B cell (primary cell): ENCODE measurements at regions not wholly inside any gene's neighbourhood (a gene's known extent, or its start where the extent isn't known, plus 50 kb on each side); places are given as distances from the start of the nearest gene placed in this dataset.

Source experiments
- ATAC-seq: fragments of 200-7000 bp; cut with Tn5 transposase; one replicate; pipeline ENCODE4 v1.10.0; 2021; ENCODE audit warnings: low read depth, mild to moderate bottlenecking, moderate number of reproducible peaks, moderate library complexity
- CTCF ChIA-PET: fragments of 350-600 bp; sonication (Branson Sonifier 250); formaldehyde crosslinking; loops from one replicate; lab custom pipeline; 2021; ENCODE audit warnings: antibody characterized with exemption, inconsistent platforms; lab: Charles Lee
- POLR2A ChIA-PET: fragments of 350-600 bp; sonication (Branson Sonifier 250); formaldehyde crosslinking; loops from one replicate; lab custom pipeline; 2021; ENCODE audit warnings: antibody characterized with exemption; lab: Charles Lee
- DNase-seq: peaks from one replicate; pipeline ENCODE4 v3.0.0; 2013
- H2AFZ ChIP-seq: 2 replicates; pipeline ENCODE4 v1.6.1; 2012; ENCODE audit warnings: mild to moderate bottlenecking, low read depth, low read length; ENCODE audit not compliant: insufficient read depth, poor library complexity, severe bottlenecking
- H3K27ac ChIP-seq, 2 donors: 1 replicate in 1 of 2; 2 replicates in 1 of 2; pipeline ENCODE4 v1.5.1; 2012 to 2013; ENCODE audit warnings: low read length in 2 of 2, mild to moderate bottlenecking in 2 of 2, moderate library complexity in 1 of 2
- H3K27me3 ChIP-seq, 4 experiments: fragments of 200-600 bp in 1 of 4; sonication (generic) in 1 of 4; replicated peaks in 1 of 4; 1 replicate in 2 of 4; 2 replicates in 2 of 4; pipeline versions ENCODE4 v1.6.1 to v1.7.0; 2013 to 2016; ENCODE audit warnings: low read length in 3 of 4, mild to moderate bottlenecking in 2 of 4, mixed read lengths in 1 of 4, moderate library complexity in 1 of 4; ENCODE audit not compliant: insufficient read depth in 4 of 4, control insufficient read depth in 3 of 4; ENCODE audit errors: control extremely low read depth in 1 of 4
- H3K36me3 ChIP-seq, 2 experiments: replicated peaks in 1 of 2; 1 replicate in 1 of 2; 2 replicates in 1 of 2; pipeline versions ENCODE4 v1.6.1 to v1.7.1; 2013; ENCODE audit warnings: low read length in 1 of 2; ENCODE audit not compliant: insufficient read depth in 2 of 2, control insufficient read depth in 1 of 2; ENCODE audit errors: control extremely low read depth in 1 of 2, extremely low read depth in 1 of 2
- H3K4me1 ChIP-seq, 2 donors: fragments of 200-600 bp in 1 of 2; sonication (generic) in 1 of 2; 1 replicate in 1 of 2; 2 replicates in 1 of 2; pipeline versions ENCODE4 v1.5.1 to v1.6.1; 2013 to 2017; ENCODE audit warnings: low read length in 2 of 2; ENCODE audit not compliant: control insufficient read depth in 2 of 2, insufficient read depth in 2 of 2
- H3K4me2 ChIP-seq: replicated peaks from 2 replicates; pipeline ENCODE3; 2012; ENCODE audit warnings: mild to moderate bottlenecking, low read depth, low read length; ENCODE audit not compliant: poor library complexity, severe bottlenecking
- H3K4me3 ChIP-seq, 5 experiments: fragments of 200-600 bp in 1 of 5; sonication (generic) in 1 of 5; 1 replicate in 3 of 5; 2 replicates in 2 of 5; pipeline versions ENCODE4 v1.5.1 to v1.7.0; 2011 to 2016; ENCODE audit warnings: low read length in 4 of 5, mild to moderate bottlenecking in 4 of 5, low read depth in 2 of 5, control low read depth in 1 of 5, moderate library complexity in 1 of 5; ENCODE audit not compliant: insufficient read depth in 1 of 5; ENCODE audit errors: control extremely low read depth in 1 of 5, extremely low read depth in 1 of 5
- H3K79me2 ChIP-seq: fragments of 200-600 bp; sonication (generic); one replicate; pipeline ENCODE4 v1.6.0; 2016; ENCODE audit warnings: low read length; ENCODE audit not compliant: control insufficient read depth, insufficient read depth
- H3K9ac ChIP-seq: fragments of 200-600 bp; sonication (generic); 2 replicates; pipeline ENCODE4 v1.6.1; 2017; ENCODE audit warnings: mild to moderate bottlenecking, low read length, moderate library complexity
- H3K9me3 ChIP-seq, 3 donors: one replicate each; pipeline versions ENCODE4 v1.6.1 to v1.7.1; 2013; ENCODE audit warnings: low read length in 2 of 3; ENCODE audit not compliant: control insufficient read depth in 2 of 3, insufficient read depth in 1 of 3; ENCODE audit errors: control extremely low read depth in 1 of 3
- H4K20me1 ChIP-seq: 2 replicates; pipeline ENCODE4 v1.6.0; 2012; ENCODE audit warnings: mild to moderate bottlenecking, low read length; ENCODE audit not compliant: insufficient read depth, control insufficient read depth, poor library complexity, severe bottlenecking
- H3K27ac Mint-ChIP-seq: one replicate; pipeline ENCODE4 v1.8.0; 2021; ENCODE audit warnings: mixed read lengths
- H3K27me3 Mint-ChIP-seq: one replicate; pipeline ENCODE4 v1.8.0; 2021; ENCODE audit warnings: mixed read lengths
- H3K4me1 Mint-ChIP-seq: one replicate; pipeline ENCODE4 v1.8.0; 2021; ENCODE audit warnings: mixed read lengths
- H3K4me3 Mint-ChIP-seq: one replicate; pipeline ENCODE4 v1.8.0; 2021; ENCODE audit warnings: mixed read lengths
- H3K9me3 Mint-ChIP-seq: one replicate; pipeline ENCODE4 v1.8.0; 2022; ENCODE audit warnings: mixed read lengths; ENCODE audit not compliant: insufficient read depth
- EZH2 ChIP-seq: IDR thresholded peaks from 2 replicates; pipeline ENCODE4 v1.6.1; 2012; ENCODE audit warnings: borderline replicate concordance, low read depth, mild to moderate bottlenecking, moderate library complexity, low read length; ENCODE audit not compliant: insufficient read depth, poor library complexity, severe bottlenecking
- WGBS: methylation state at CpG from one replicate; pipeline ENCODE4 v1.1.5; 2013; ENCODE audit warnings: missing lambda C conversion rate; ENCODE audit not compliant: insufficient coverage; 5-methylcytosine and 5-hydroxymethylcytosine counted together
- intact Hi-C: fragments of 100-400 bp; cut with micrococcal nuclease; formaldehyde crosslinking; loops from one replicate; pipeline ENCODE4 v1.10.0; 2022
- TF ChIP-seq, protein P1 (sequence below): fragments of 200-600 bp; IDR thresholded peaks from one replicate; pipeline ENCODE4 v1.8.0; 2022; ENCODE audit warnings: antibody characterized with exemption, mild to moderate bottlenecking

DNA sequence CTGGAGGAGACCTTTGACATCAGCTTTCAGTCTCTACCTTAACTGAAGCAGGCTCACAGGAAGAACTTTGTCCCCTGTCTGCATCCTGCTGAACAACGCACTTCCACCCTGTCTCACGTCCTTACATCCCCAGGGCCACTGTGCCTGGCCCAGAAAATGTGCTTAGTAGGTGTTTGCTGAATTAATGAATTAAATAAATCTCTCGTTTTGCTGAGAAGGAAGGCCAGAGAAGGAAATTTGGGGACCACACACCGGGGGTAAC is 54.3 kb upstream of the CREB3L1 start:
- H3K27me3 ChIP-seq = peaks cover 0 to 11% (median 3%) of the 10 kb centered on the region in 4 experiments
- CTCF ChIA-PET = no interaction called here
- no peak for DNase-seq
- no peak overlapping the region for H3K9ac ChIP-seq
- intact Hi-C loops = no loop called here
- no peaks in the 10 kb centered on the region for H3K4me1 Mint-ChIP-seq
- H4K20me1 ChIP-seq = no peaks in the 10 kb centered on the region
- H3K9me3 ChIP-seq = no peaks in the 10 kb centered on the region
- WGBS = 80% methylated on average over 1 of the region's 4 CpGs
- H3K27me3 Mint-ChIP-seq = peaks cover 51% of the 10 kb centered on the region
- no peak for ATAC-seq
- no peak overlapping the region for H3K27ac Mint-ChIP-seq
- no peaks in the 10 kb centered on the region for H3K36me3 ChIP-seq
- no peak overlapping the region for H3K4me3 ChIP-seq
- no peak overlapping the region for H2AFZ ChIP-seq
- H3K4me3 Mint-ChIP-seq = no peak overlapping the region
- POLR2A ChIA-PET = no interaction called here
- no peaks in the 10 kb centered on the region for H3K4me1 ChIP-seq
- TF ChIP-seq, protein P1, sequence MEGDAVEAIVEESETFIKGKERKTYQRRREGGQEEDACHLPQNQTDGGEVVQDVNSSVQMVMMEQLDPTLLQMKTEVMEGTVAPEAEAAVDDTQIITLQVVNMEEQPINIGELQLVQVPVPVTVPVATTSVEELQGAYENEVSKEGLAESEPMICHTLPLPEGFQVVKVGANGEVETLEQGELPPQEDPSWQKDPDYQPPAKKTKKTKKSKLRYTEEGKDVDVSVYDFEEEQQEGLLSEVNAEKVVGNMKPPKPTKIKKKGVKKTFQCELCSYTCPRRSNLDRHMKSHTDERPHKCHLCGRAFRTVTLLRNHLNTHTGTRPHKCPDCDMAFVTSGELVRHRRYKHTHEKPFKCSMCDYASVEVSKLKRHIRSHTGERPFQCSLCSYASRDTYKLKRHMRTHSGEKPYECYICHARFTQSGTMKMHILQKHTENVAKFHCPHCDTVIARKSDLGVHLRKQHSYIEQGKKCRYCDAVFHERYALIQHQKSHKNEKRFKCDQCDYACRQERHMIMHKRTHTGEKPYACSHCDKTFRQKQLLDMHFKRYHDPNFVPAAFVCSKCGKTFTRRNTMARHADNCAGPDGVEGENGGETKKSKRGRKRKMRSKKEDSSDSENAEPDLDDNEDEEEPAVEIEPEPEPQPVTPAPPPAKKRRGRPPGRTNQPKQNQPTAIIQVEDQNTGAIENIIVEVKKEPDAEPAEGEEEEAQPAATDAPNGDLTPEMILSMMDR = no peak
- no peak for TF ChIP-seq EZH2
- H3K4me2 ChIP-seq = no peak overlapping the region
- no peak overlapping the region for H3K27ac ChIP-seq
- no peaks in the 10 kb centered on the region for H3K79me2 ChIP-seq
- H3K9me3 Mint-ChIP-seq = no peaks in the 10 kb centered on the region

DNA sequence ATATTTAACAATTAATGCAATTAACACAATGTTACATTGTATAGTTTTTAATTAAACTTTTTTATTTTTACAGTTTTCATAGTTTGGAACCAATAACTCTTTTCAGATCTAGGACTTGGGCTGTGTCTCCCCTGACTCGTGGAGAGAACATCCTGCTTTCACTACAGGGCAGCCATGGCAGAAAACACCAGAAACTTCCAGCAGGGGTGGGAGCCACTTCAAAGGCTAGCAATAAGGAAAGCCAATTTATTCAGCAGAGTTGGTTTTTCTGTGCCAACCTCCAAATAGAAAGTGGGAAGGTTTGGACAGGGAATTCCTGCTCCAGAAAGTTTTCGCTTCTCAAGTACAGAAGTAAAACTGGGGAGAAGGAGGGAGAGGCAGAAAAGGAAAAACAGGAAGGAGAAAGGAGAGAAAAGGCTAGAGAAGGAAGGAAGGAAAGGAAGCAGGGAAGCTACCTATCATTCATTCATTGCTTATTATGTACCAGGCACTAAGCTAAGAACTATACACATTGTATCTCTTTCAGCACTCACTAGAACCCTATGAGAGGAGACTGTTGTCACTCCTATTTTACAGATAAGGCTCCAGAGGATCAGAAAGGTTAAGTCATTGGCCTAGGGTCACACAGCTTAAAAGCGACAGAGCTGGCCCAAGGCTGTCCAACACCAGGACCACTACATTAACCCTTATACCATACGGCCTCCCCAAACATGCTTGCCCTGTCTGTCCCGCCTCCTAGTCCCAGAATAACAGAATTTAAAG is 54.8 kb upstream of the CREB3L1 start:
- H3K4me1 Mint-ChIP-seq = no peaks in the 10 kb centered on the region
- no peak for TF ChIP-seq EZH2
- TF ChIP-seq, protein P1 = no peak
- no peaks in the 10 kb centered on the region for H3K79me2 ChIP-seq
- CTCF ChIA-PET = no interaction called here
- H3K27ac ChIP-seq = no peak overlapping the region
- intact Hi-C loops = no loop called here
- H3K9ac ChIP-seq = no peak overlapping the region
- POLR2A ChIA-PET = no interaction called here
- H3K36me3 ChIP-seq = no peaks in the 10 kb centered on the region
- H4K20me1 ChIP-seq = no peaks in the 10 kb centered on the region
- 70% methylated on average over 4 of the region's 5 CpGs for WGBS
- H3K4me3 Mint-ChIP-seq = no peak overlapping the region
- no peaks in the 10 kb centered on the region for H3K9me3 ChIP-seq
- no peak overlapping the region for H3K27ac Mint-ChIP-seq
- ATAC-seq = no peak
- H3K27me3 Mint-ChIP-seq = peaks cover 53% of the 10 kb centered on the region
- H3K27me3 ChIP-seq = peaks cover 0 to 9% (median 3%) of the 10 kb centered on the region in 4 experiments
- no peaks in the 10 kb centered on the region for H3K9me3 Mint-ChIP-seq
- no peak for DNase-seq
- H3K4me1 ChIP-seq = no peaks in the 10 kb centered on the region
- no peak overlapping the region for H2AFZ ChIP-seq
- H3K4me2 ChIP-seq = no peak overlapping the region
- no peak overlapping the region for H3K4me3 ChIP-seq
